ENCODE measurements at regions not wholly inside any gene's neighbourhood (a gene's known extent, or its start where the extent isn't known, plus 50 kb on each side); places are given as distances from the start of the nearest gene placed in this dataset.
A peak's percentile ranks its signal among the peaks of the same experiment; 100 is the strongest.

- TF ChIP-seq CTCF (IDR thresholded peaks at IDR 0.05), result no peak
- no peak for TF ChIP-seq ZFX (IDR thresholded peaks at IDR 0.05; ENCODE audit: borderline replicate concordance)
- H3K27ac ChIP-seq, result no peak overlapping the region
These were observed 330.7 kb downstream of the CDH10 start for GRCh38 chr5:24314106-24314505.

- no peak overlapping the region for H3K27ac ChIP-seq
- TF ChIP-seq CTCF (IDR thresholded peaks at IDR 0.05) (no peak), ZFX (IDR thresholded peaks at IDR 0.05; ENCODE audit: borderline replicate concordance) (no peak)
These were observed 324.1 kb downstream of the CDH10 start for GRCh38 chr5:24320643-24321042.

GRCh38 chr5:24325306-24325832, 319.4 kb downstream of the CDH10 start:
- TF ChIP-seq CTCF (IDR thresholded peaks at IDR 0.05), result no peak
- no peak for TF ChIP-seq ZFX (IDR thresholded peaks at IDR 0.05; ENCODE audit: borderline replicate concordance)

GRCh38 chr5:24331531-24331930, 313.2 kb downstream of the CDH10 start:
- no peak for TF ChIP-seq CTCF (IDR thresholded peaks at IDR 0.05)
- TF ChIP-seq ZFX (IDR thresholded peaks at IDR 0.05; ENCODE audit: borderline replicate concordance), result no peak

More at GRCh38 chr5:24325306-24325832, 319.4 kb downstream of the CDH10 start:
- H3K27ac ChIP-seq, result no peak overlapping the region

GRCh38 chr5:24347158-24347557, 297.6 kb downstream of the CDH10 start:
- no peak overlapping the region for H3K27ac ChIP-seq
- TF ChIP-seq ZFX (IDR thresholded peaks at IDR 0.05; ENCODE audit: borderline replicate concordance) (no peak), CTCF (IDR thresholded peaks at IDR 0.05) (no peak)

More at GRCh38 chr5:24331531-24331930, 313.2 kb downstream of the CDH10 start:
- H3K27ac ChIP-seq, result no peak overlapping the region

- no peak overlapping the region for H3K27ac ChIP-seq
- TF ChIP-seq CTCF (IDR thresholded peaks at IDR 0.05), result no peak
- no peak for TF ChIP-seq ZFX (IDR thresholded peaks at IDR 0.05; ENCODE audit: borderline replicate concordance)
These were observed 293.5 kb downstream of the CDH10 start for GRCh38 chr5:24351285-24351684.

- peak overlapping the region; percentile 50 for H3K27ac ChIP-seq
These were observed 291.8 kb downstream of the CDH10 start for GRCh38 chr5:24353016-24353415.

More at GRCh38 chr5:24353016-24353415, 291.8 kb downstream of the CDH10 start:
- no peak for TF ChIP-seq ZFX (IDR thresholded peaks at IDR 0.05; ENCODE audit: borderline replicate concordance)
- no peak for TF ChIP-seq CTCF (IDR thresholded peaks at IDR 0.05)

Measured in 22Rv1 (cell line).